Activated CD4-positive, alpha-beta T cell treated with anti-CD3 and anti-CD28 coated beads, Interleukin-10, Interleukin-2, amounts not matched to agents 100 ng/mL and 50 ng/mL, durations not matched to agents 16 hours and 8 hours (primary cell): ENCODE measurements at regions not wholly inside any gene's neighbourhood (a gene's known extent, or its start where the extent isn't known, plus 50 kb on each side); places are given as distances from the start of the nearest gene placed in this dataset.

Experiments used
- DNase-seq: peaks from one replicate; pipeline ENCODE4 v3.0.0-alpha.2; 2020

DNA sequence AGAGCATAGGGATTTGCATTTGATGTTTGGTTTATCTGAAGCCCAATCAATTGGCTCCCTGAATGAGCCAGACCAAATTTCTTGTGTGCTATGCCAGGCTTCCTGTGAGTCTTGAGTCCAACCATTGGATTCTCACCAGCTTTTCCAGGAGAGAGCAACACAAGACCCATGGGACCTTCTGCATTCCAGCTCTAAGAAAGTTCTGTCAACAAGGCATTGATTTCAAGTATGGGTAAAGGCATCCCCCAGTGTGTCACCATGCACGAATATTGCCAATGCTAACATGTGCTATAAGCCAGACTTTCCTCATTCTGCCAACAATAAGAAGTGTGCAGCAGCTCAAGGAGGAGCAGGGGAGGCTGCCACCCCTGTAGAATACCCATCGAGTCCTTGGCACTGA is 266.6 kb downstream of the ETAA1 start:
- DNase-seq: no peak

DNA sequence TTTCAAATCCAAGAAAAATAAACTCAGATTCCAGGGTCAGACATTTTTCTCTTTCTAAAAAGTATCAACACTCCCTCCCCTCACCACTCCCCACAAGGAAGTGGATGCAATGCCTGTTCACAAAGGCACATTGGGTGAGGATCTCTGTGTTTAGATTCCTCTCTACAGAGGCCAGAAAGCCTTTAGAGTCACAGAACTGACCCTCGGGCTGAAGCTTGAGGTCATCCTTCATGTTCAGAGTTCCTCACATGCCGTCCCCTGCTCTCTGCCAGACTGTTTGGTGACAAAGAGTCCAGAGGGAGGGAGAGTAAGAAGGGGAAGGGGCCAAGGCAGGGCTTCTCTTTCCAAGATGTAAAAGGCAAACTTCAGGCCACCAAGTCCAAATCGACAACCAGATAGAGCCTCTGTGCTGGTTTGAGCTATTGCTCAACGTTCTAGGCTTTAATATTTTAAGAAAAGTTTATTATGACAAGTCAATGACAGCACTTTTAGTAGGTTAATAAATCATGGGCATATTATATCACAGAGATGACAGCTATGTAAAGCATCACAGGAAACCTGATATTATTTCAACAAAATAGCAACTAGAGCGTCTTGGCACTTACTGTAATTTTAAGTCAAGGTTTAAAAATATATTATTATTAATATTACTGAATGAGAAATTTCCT is 269.4 kb downstream of the ETAA1 start:
- DNase-seq: no peak

GRCh38 chr2:67667054-67667908 is 270.1 kb downstream of the ETAA1 start:
- no peak for DNase-seq

- no peak for DNase-seq
Measured at GRCh38 chr2:67668538-67668937, 271.4 kb downstream of the ETAA1 start.

GRCh38 chr2:67669168-67669567 is 272.0 kb downstream of the ETAA1 start:
- DNase-seq: no peak

DNA sequence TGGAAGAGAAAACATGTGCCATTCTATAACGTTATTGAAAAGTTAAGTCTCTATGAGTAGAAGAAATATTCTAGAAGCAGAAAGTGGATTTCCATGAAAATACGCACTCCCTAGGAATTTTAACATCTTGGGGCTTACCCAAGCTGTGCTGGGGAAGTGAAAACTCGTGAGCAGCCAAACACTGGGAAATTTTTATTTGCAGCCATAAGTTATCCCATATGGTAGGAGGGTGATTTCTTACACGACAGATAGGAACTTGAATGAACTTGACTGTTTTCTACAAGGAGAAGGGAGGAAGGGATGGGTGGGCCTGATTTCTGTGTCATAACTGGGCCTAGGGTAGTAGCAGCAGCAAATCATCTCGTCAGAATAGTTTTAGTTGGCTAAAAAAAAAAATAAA is 272.6 kb downstream of the ETAA1 start:
- DNase-seq: no peak

DNA sequence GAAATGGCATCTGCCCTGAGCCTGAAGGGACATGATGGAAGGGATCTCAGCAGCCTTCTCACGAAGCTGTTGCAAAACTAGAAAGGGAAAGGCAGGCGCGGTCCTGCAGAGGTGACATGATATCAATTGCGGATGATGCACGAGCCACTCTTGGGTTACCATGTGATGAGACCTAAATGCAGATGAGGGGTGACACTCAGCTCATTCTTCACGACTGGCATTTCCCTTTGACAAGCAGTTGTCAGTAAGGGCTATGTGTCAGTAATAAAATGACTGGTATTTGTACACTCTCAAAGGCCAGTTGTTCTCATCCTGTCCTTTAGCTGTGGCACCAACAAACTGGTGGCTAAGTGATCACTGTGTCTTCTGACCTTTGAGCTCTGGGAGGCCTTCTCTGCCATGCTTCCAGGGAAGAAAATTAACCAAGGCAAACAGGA is 273.6 kb downstream of the ETAA1 start:
- DNase-seq: no peak

DNA sequence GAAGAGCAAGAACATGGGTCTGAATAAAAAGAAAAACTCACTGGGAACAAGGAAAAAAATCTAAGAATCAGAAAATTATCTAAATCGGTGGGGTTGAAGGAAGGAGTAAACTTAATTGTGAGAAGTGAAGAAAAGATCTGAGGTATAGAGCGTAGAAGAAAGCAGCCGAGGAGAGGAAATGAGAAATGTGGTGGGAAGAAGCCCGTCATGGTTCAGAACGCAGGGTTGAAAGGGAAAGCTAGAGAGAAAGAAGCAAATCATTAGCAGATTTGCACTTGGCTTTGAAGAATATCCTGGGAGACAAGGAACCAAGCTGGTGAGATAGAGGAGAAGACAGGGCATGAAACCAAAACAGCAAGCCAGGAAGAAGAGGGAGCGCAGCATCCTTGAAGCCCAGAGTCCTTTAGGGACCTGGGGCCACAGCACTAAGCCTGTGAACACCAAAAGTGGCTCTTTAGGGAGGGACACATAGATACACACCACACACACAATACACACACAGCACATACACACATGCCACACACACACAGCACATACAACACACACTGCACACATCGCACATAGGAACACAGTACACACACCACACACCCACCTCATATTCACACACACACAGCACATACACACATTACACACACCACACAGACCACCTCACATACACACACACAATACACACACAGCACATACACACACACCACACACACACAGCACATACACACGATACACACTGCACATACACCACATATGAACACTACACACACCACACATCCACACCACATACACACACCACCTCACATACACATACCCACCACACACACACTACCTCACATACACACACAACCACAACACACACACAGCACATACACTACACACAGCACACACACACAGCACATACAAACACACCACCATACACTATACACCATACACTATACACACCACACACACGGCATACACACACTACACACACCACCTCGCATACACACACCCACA is 274.6 kb downstream of the ETAA1 start:
- DNase-seq: no peak

DNA sequence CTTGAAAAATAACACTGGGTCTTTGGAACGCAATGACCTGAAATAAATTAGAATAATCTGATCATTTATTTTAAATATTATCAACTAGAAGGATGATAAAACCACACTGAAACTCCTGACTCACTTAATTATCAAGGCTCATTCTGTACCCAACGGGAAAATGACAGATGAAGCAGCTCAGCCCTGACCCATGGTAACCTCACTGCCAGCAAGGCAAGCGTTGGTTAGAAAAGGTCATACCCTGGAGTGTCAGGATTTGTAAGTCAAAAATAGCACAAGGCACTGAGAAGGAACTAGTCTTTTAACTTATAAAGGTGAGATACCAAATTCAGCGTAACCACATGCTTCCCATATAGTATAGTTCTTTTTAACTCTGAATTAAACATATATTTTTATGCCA is 277.5 kb downstream of the ETAA1 start:
- DNase-seq: no peak

DNA sequence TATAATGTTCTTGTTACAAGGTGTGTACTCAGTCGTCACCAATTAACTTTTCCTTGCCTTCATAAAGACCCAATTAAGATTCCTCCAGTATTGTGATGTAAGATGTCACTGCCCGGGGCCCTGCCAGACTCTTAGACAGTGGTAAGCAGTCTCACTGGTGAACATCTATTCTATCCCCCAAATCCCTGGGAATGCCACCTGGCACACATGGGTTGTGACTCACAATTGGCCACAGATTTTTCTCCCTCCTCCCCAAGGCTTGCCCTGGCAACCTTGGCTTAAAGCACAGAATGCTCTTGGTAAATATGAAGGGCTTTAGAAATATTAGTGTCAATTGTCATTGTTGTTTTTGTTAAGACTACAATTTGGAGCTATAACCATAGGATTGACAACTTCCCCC is 287.9 kb downstream of the ETAA1 start:
- DNase-seq: no peak

GRCh38 chr2:67686254-67686653 is 289.1 kb downstream of the ETAA1 start:
- DNase-seq: no peak

- DNase-seq: no peak
Measured at GRCh38 chr2:67689186-67689585, 292.1 kb downstream of the ETAA1 start.

DNA sequence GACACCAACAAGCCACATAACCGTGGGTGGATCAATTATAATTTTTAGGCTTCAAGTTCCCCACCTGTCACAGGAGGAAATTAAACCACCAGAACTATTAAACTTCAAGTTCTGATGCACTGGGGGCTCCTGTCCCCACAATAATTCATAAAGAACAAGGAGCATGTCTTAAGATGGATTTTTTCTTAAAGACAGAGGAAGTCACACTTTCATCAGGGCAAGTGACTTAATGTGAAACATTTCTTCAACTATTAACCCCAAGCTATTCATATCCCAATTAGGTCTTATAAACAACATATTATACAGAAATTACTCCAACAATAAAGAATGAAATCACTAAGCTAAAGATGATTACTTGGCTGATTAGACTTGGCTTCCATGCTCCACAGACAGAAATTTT is 292.5 kb downstream of the ETAA1 start:
- no peak for DNase-seq

GRCh38 chr2:67694445-67694844 is 297.3 kb downstream of the ETAA1 start:
- no peak for DNase-seq

GRCh38 chr2:67701011-67701410 is 303.9 kb downstream of the ETAA1 start:
- DNase-seq: no peak

GRCh38 chr2:67702284-67702683 is 305.2 kb downstream of the ETAA1 start:
- no peak for DNase-seq

DNA sequence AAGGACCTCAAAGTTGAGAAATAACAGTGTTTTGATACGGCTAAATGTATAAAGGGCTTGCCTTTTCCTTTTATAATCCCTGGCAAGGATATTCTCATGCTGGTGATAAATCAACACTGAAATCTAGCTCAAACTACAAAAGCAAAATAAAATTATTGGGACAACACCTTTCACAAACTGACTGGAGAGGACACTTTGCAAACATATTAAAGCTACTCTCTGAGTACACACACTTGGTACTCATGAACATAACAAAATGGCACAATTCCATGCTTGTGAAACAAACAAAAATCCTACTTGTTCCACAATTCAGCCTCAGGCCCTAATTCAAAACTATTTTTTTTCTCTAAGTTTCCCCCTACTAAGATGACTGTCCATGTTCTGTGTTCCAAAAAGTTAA is 305.8 kb downstream of the ETAA1 start:
- DNase-seq: no peak

DNA sequence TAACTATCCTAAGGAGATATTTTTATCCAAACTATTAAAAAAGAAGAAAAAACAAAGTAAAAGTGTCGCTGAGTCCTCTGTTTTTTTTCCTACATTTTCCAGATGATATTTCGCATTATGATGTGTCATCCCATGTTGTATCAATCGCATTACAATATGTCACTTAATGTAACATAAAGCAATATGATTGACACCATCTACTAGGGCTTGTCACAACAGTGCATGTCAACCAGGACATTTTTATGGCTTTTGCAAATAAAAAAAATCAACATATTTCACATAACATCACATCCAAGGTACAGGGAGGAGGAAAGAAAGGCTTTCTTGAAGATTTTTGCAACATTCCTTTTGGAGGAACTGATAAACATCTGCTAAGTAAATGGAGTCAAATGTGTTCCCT is 308.9 kb downstream of the ETAA1 start:
- no peak for DNase-seq

DNA sequence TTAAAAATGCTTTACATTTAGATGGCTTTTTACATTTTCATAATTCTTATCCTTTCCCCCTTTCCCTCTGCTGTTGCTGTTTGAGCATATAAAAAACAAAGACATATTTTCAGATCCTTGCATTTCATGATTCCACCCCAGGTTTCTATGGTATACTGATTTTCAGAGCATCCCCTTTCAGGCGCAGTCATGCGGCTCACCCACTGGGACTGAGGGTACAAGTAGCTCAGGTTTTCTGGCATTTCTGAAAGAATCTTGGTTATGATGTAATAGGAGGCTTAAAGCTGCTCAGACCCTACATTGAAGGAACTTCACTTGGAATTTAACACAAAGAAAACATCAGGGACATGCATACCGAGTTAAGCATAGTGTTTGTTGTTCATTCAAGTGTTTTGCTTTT is 310.8 kb downstream of the ETAA1 start:
- DNase-seq: no peak

- DNase-seq: no peak
Measured at GRCh38 chr2:67709835-67710234, 312.7 kb downstream of the ETAA1 start.

- no peak for DNase-seq
Measured at GRCh38 chr2:67712484-67712883, 315.4 kb downstream of the ETAA1 start.

DNA sequence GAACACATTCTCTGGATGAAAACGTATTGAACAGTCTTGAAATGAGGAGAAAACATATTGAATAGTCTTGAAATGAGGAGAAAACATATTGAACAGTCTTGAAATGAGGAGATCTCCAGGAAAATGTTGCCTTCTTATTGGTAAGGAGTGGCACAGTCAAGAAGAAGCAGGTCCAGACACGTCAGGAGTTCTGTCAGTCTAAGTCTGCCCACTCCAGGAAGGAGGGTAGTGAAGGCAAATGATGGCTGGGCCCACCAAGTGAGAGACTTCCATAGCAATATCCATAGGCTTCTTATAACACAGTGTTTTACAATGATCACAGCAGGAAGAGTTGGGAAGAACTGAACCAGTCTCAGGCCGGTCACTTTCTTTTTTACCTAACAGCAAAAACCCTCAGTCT is 316.2 kb downstream of the ETAA1 start:
- no peak for DNase-seq

- DNase-seq: no peak
Measured at GRCh38 chr2:67716895-67717396, 319.8 kb downstream of the ETAA1 start.
